Activated CD4-positive, alpha-beta memory T cell treated with anti-CD3 and anti-CD28 coated beads for 36 hours (primary cell): ENCODE measurements at regions not wholly inside any gene's neighbourhood (a gene's known extent, or its start where the extent isn't known, plus 50 kb on each side); places are given as distances from the start of the nearest gene placed in this dataset.

Source experiments
- CTCF ChIA-PET: fragments of 350-600 bp; sonication (Branson Sonifier 250); formaldehyde crosslinking; loops from one replicate; lab custom pipeline; 2021; ENCODE audit warnings: antibody characterized with exemption, inconsistent platforms; lab: Charles Lee
- POLR2A ChIA-PET: fragments of 350-600 bp; sonication (Branson Sonifier 250); formaldehyde crosslinking; loops from one replicate; lab custom pipeline; 2021; ENCODE audit warnings: antibody characterized with exemption; lab: Charles Lee
- DNase-seq: peaks from one replicate; pipeline ENCODE4 v3.0.0-alpha.2; 2020
- H3K27ac Mint-ChIP-seq: one replicate; pipeline ENCODE4 v1.8.0; 2021; ENCODE audit warnings: mixed read lengths
- H3K27me3 Mint-ChIP-seq: one replicate; pipeline ENCODE4 v1.8.0; 2021; ENCODE audit warnings: mixed read lengths
- H3K36me3 Mint-ChIP-seq: one replicate; pipeline ENCODE4 v1.8.0; 2021; ENCODE audit warnings: mixed read lengths
- H3K4me1 Mint-ChIP-seq: one replicate; pipeline ENCODE4 v1.8.0; 2021; ENCODE audit warnings: low read depth, mixed read lengths
- H3K4me3 Mint-ChIP-seq: one replicate; pipeline ENCODE4 v1.8.0; 2021; ENCODE audit warnings: mild to moderate bottlenecking, mixed read lengths
- H3K9me3 Mint-ChIP-seq: one replicate; pipeline ENCODE4 v1.8.0; 2021; ENCODE audit warnings: mixed read lengths
- intact Hi-C: fragments of 100-400 bp; cut with micrococcal nuclease; formaldehyde crosslinking; loops from one replicate; pipeline ENCODE4 v1.15.1; 2023

- H3K27me3 Mint-ChIP-seq: peaks cover 5% of the 10 kb centered on the region
- intact Hi-C loops: no loop called here
- no peak for DNase-seq
- CTCF ChIA-PET: no interaction called here
- no peaks in the 10 kb centered on the region for H3K4me1 Mint-ChIP-seq
- POLR2A ChIA-PET: no interaction called here
- no peaks in the 10 kb centered on the region for H3K36me3 Mint-ChIP-seq
- H3K9me3 Mint-ChIP-seq: no peaks in the 10 kb centered on the region
- no peak overlapping the region for H3K27ac Mint-ChIP-seq
- no peak overlapping the region for H3K4me3 Mint-ChIP-seq
Measured at GRCh38 chr1:208788013-208788540, 543.9 kb upstream of the PLXNA2 start.

- intact Hi-C loops: no loop called here
- Mint-ChIP-seq H3K36me3 (no peaks in the 10 kb centered on the region), H3K4me1 (no peaks in the 10 kb centered on the region), H3K9me3 (no peaks in the 10 kb centered on the region), H3K4me3 (no peak overlapping the region), H3K27ac (no peak overlapping the region), H3K27me3 (peaks cover 5% of the 10 kb centered on the region)
- DNase-seq: no peak
- ChIA-PET POLR2A (no interaction called here), CTCF (no interaction called here)
Measured at GRCh38 chr1:208791456-208791855, 547.3 kb upstream of the PLXNA2 start.

- CTCF ChIA-PET: interaction anchor here (1.0 kb wide), 1 partner anchor 23 kb away, joined by 3 read pairs; no protein-coding TSS in a partner anchor
- POLR2A ChIA-PET: no interaction called here
- H3K9me3 Mint-ChIP-seq: no peaks in the 10 kb centered on the region
- peaks cover 1% of the 10 kb centered on the region for H3K27me3 Mint-ChIP-seq
- H3K4me1 Mint-ChIP-seq: no peaks in the 10 kb centered on the region
- DNase-seq: no peak
- H3K4me3 Mint-ChIP-seq: no peak overlapping the region
- H3K36me3 Mint-ChIP-seq: no peaks in the 10 kb centered on the region
- H3K27ac Mint-ChIP-seq: no peak overlapping the region
- intact Hi-C loops: no loop called here
Measured at GRCh38 chr1:208793861-208794345, 549.7 kb upstream of the PLXNA2 start.

GRCh38 chr1:208799186-208799585, 555.0 kb upstream of the PLXNA2 start:
- Mint-ChIP-seq H3K27ac (no peak overlapping the region), H3K4me3 (no peak overlapping the region), H3K4me1 (no peaks in the 10 kb centered on the region), H3K36me3 (no peaks in the 10 kb centered on the region), H3K27me3 (peaks cover 2% of the 10 kb centered on the region), H3K9me3 (no peaks in the 10 kb centered on the region)
- ChIA-PET CTCF (no interaction called here), POLR2A (no interaction called here)
- intact Hi-C loops: no loop called here
- DNase-seq: no peak

GRCh38 chr1:208803011-208803811, 559.0 kb upstream of the PLXNA2 start:
- ChIA-PET POLR2A (no interaction called here), CTCF (interaction anchor here (0.6 kb wide), 1 partner anchor 926 kb away, joined by 3 read pairs; no protein-coding TSS in a partner anchor)
- Mint-ChIP-seq H3K4me3 (no peak overlapping the region), H3K4me1 (no peaks in the 10 kb centered on the region), H3K27me3 (peaks cover 3% of the 10 kb centered on the region), H3K36me3 (no peaks in the 10 kb centered on the region), H3K9me3 (no peaks in the 10 kb centered on the region), H3K27ac (no peak overlapping the region)
- intact Hi-C loops: no loop called here
- no peak for DNase-seq

GRCh38 chr1:208807446-208808127, 563.4 kb upstream of the PLXNA2 start:
- H3K4me1 Mint-ChIP-seq: no peaks in the 10 kb centered on the region
- intact Hi-C loops: no loop called here
- no peak overlapping the region for H3K27ac Mint-ChIP-seq
- no peaks in the 10 kb centered on the region for H3K9me3 Mint-ChIP-seq
- no peak for DNase-seq
- ChIA-PET POLR2A (no interaction called here), CTCF (no interaction called here)
- H3K36me3 Mint-ChIP-seq: no peaks in the 10 kb centered on the region
- H3K4me3 Mint-ChIP-seq: no peak overlapping the region
- H3K27me3 Mint-ChIP-seq: peaks cover 1% of the 10 kb centered on the region

GRCh38 chr1:208808301-208808700, 564.1 kb upstream of the PLXNA2 start:
- POLR2A ChIA-PET: no interaction called here
- H3K36me3 Mint-ChIP-seq: no peaks in the 10 kb centered on the region
- no peak for DNase-seq
- H3K4me1 Mint-ChIP-seq: no peaks in the 10 kb centered on the region
- H3K9me3 Mint-ChIP-seq: no peaks in the 10 kb centered on the region
- H3K27ac Mint-ChIP-seq: no peak overlapping the region
- H3K4me3 Mint-ChIP-seq: no peak overlapping the region
- peaks cover 1% of the 10 kb centered on the region for H3K27me3 Mint-ChIP-seq
- intact Hi-C loops: no loop called here
- CTCF ChIA-PET: no interaction called here

- Mint-ChIP-seq H3K9me3 (no peaks in the 10 kb centered on the region), H3K4me1 (no peaks in the 10 kb centered on the region), H3K36me3 (no peaks in the 10 kb centered on the region), H3K4me3 (no peak overlapping the region), H3K27ac (no peak overlapping the region), H3K27me3 (peaks cover 1% of the 10 kb centered on the region)
- intact Hi-C loops: no loop called here
- ChIA-PET POLR2A (no interaction called here), CTCF (no interaction called here)
- DNase-seq: no peak
Measured at GRCh38 chr1:208809876-208810275, 565.7 kb upstream of the PLXNA2 start.

- no peak overlapping the region for H3K4me3 Mint-ChIP-seq
- no peaks in the 10 kb centered on the region for H3K27me3 Mint-ChIP-seq
- CTCF ChIA-PET: no interaction called here
- H3K27ac Mint-ChIP-seq: no peak overlapping the region
- no peaks in the 10 kb centered on the region for H3K4me1 Mint-ChIP-seq
- POLR2A ChIA-PET: no interaction called here
- H3K9me3 Mint-ChIP-seq: no peaks in the 10 kb centered on the region
- H3K36me3 Mint-ChIP-seq: no peaks in the 10 kb centered on the region
- intact Hi-C loops: no loop called here
- no peak for DNase-seq
Measured at GRCh38 chr1:208818770-208819445, 574.7 kb upstream of the PLXNA2 start.

- H3K27me3 Mint-ChIP-seq: no peaks in the 10 kb centered on the region
- intact Hi-C loops: no loop called here
- ChIA-PET POLR2A (no interaction called here), CTCF (no interaction called here)
- DNase-seq: no peak
- no peaks in the 10 kb centered on the region for H3K4me1 Mint-ChIP-seq
- no peaks in the 10 kb centered on the region for H3K36me3 Mint-ChIP-seq
- H3K9me3 Mint-ChIP-seq: no peaks in the 10 kb centered on the region
- H3K4me3 Mint-ChIP-seq: no peak overlapping the region
- H3K27ac Mint-ChIP-seq: no peak overlapping the region
Measured at GRCh38 chr1:208820580-208821212, 576.5 kb upstream of the PLXNA2 start.

GRCh38 chr1:208821939-208822338, 577.8 kb upstream of the PLXNA2 start:
- Mint-ChIP-seq H3K9me3 (no peaks in the 10 kb centered on the region), H3K27ac (no peak overlapping the region), H3K36me3 (no peaks in the 10 kb centered on the region), H3K4me1 (no peaks in the 10 kb centered on the region), H3K27me3 (no peaks in the 10 kb centered on the region), H3K4me3 (no peak overlapping the region)
- CTCF ChIA-PET: no interaction called here
- intact Hi-C loops: no loop called here
- POLR2A ChIA-PET: no interaction called here
- no peak for DNase-seq

GRCh38 chr1:208825300-208825699, 581.1 kb upstream of the PLXNA2 start:
- no peaks in the 10 kb centered on the region for H3K36me3 Mint-ChIP-seq
- DNase-seq: no peak
- CTCF ChIA-PET: no interaction called here
- no peaks in the 10 kb centered on the region for H3K9me3 Mint-ChIP-seq
- POLR2A ChIA-PET: no interaction called here
- no peak overlapping the region for H3K27ac Mint-ChIP-seq
- no peak overlapping the region for H3K4me3 Mint-ChIP-seq
- intact Hi-C loops: no loop called here
- H3K4me1 Mint-ChIP-seq: no peaks in the 10 kb centered on the region
- H3K27me3 Mint-ChIP-seq: peaks cover 3% of the 10 kb centered on the region
